Gastrocnemius medialis (tissue), 4 donors: ENCODE measurements at regions not wholly inside any gene's neighbourhood (a gene's known extent, or its start where the extent isn't known, plus 50 kb on each side); places are given as distances from the start of the nearest gene placed in this dataset.

Experiments used
- ATAC-seq, 2 donors: fragments of 150-250 bp; one replicate each; pipeline ENCODE4 v1.9.1; 2016
- DNase-seq, 2 donors: peaks; one replicate each; pipeline ENCODE4 v3.0.0-alpha.2; 2019
- H3K27ac ChIP-seq, 4 donors: fragments of 200-600 bp; sonication (generic); 1 replicate in 1 of 4; 2 replicates in 3 of 4; pipeline ENCODE4 v1.5.1; 2016 to 2018; ENCODE audit warnings: mild to moderate bottlenecking in 2 of 4, moderate library complexity in 1 of 4
- H3K27me3 ChIP-seq, 3 donors: fragments of 200-600 bp; sonication (generic) in 2 of 3; 1 replicate in 1 of 3; 2 replicates in 2 of 3; pipeline versions ENCODE4 v1.5.1 to v1.6.0; 2016 to 2019; ENCODE audit warnings: mild to moderate bottlenecking in 1 of 3, moderate library complexity in 1 of 3
- H3K36me3 ChIP-seq, 2 donors: fragments of 200-600 bp; sonication (generic) in 1 of 2; one replicate each; pipeline ENCODE4 v1.5.1; 2017 to 2018
- H3K4me1 ChIP-seq, 2 donors: fragments of 200-600 bp; sonication (generic) in 1 of 2; one replicate each; pipeline ENCODE4 v1.5.1; 2016 to 2017; ENCODE audit warnings: mild to moderate bottlenecking in 2 of 2
- H3K4me3 ChIP-seq, 4 donors: fragments of 200-600 bp; sonication (generic) in 3 of 4; 1 replicate in 1 of 4; 2 replicates in 3 of 4; pipeline ENCODE4 v1.5.1; 2016 to 2019; ENCODE audit warnings: mild to moderate bottlenecking in 2 of 4
- H3K9me3 ChIP-seq, 3 donors: fragments of 200-600 bp; sonication (generic) in 2 of 3; 1 replicate in 1 of 3; 2 replicates in 2 of 3; pipeline ENCODE4 v1.5.1; 2016 to 2019
- POLR2A ChIP-seq, 2 donors: fragments of 450-650 bp; IDR thresholded peaks; one replicate each; pipeline ENCODE4 v1.6.1; 2017; ENCODE audit warnings: antibody characterized with exemption in 2 of 2, mild to moderate bottlenecking in 2 of 2, moderate library complexity in 2 of 2
- in situ Hi-C, 4 donors: fragments of 200-750 bp; cut with MboI; loops; one replicate each; pipeline versions ENCODE4 v1.15.0 to v1.8.0; 2017; ENCODE audit warnings: low sequenced_read_pairs in 4 of 4
- intact Hi-C: fragments of 100-400 bp; cut with DNase I; formaldehyde crosslinking; loops from one replicate; pipeline ENCODE4 v1.15.1; 2023; ENCODE audit warnings: low total_unique reads
- TF ChIP-seq, protein P1 (sequence below), 5 experiments: fragments of 450-650 bp in 3 of 5; fragments of 200-600 bp in 2 of 5; sonication (generic) in 2 of 5; IDR thresholded peaks in 4 of 5; conservative IDR thresholded peaks in 1 of 5; 1 replicate in 4 of 5; 2 replicates in 1 of 5; pipeline ENCODE4 v1.5.1; 2016 to 2019; ENCODE audit warnings: antibody characterized with exemption in 5 of 5, mild to moderate bottlenecking in 3 of 5, moderate library complexity in 3 of 5

DNA sequence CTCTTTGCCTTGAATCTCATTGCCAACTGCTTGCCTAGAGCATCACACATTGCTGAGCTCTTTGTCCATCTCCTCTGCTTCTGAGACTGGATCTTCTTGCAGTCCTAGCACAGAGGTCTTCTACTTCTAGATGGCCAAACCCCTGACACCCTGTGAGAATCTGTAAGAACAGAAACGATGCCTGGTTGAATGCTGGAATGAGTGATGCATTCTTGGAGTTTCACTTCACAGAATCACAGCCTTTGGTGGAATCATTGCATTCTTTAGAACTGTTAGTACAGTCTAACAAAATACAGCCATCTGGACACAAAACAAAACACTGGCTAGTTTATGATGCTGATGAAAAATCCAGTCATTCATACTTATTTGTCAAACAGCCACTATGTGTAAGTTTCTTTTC is 141.7 kb upstream of the ITGB1 start:
- Histone ChIP-seq H3K36me3 (no peaks in the 10 kb centered on the region), H3K4me3 (no peak overlapping the region), H3K4me1 (no peaks in the 10 kb centered on the region), H3K27ac (no peak overlapping the region), H3K27me3 (no peaks in the 10 kb centered on the region), H3K9me3 (no peaks in the 10 kb centered on the region)
- in situ Hi-C loops = no loop called here
- intact Hi-C loops = no loop called here
- no peak for DNase-seq
- no peak for TF ChIP-seq POLR2A (IDR thresholded peaks at IDR 0.05)
- TF ChIP-seq, protein P1, sequence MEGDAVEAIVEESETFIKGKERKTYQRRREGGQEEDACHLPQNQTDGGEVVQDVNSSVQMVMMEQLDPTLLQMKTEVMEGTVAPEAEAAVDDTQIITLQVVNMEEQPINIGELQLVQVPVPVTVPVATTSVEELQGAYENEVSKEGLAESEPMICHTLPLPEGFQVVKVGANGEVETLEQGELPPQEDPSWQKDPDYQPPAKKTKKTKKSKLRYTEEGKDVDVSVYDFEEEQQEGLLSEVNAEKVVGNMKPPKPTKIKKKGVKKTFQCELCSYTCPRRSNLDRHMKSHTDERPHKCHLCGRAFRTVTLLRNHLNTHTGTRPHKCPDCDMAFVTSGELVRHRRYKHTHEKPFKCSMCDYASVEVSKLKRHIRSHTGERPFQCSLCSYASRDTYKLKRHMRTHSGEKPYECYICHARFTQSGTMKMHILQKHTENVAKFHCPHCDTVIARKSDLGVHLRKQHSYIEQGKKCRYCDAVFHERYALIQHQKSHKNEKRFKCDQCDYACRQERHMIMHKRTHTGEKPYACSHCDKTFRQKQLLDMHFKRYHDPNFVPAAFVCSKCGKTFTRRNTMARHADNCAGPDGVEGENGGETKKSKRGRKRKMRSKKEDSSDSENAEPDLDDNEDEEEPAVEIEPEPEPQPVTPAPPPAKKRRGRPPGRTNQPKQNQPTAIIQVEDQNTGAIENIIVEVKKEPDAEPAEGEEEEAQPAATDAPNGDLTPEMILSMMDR (IDR thresholded peaks at IDR 0.05 in 4 of 5, conservative IDR thresholded peaks at IDR 0.05 in 1 of 5) = no peak
- ATAC-seq = no peak

DNA sequence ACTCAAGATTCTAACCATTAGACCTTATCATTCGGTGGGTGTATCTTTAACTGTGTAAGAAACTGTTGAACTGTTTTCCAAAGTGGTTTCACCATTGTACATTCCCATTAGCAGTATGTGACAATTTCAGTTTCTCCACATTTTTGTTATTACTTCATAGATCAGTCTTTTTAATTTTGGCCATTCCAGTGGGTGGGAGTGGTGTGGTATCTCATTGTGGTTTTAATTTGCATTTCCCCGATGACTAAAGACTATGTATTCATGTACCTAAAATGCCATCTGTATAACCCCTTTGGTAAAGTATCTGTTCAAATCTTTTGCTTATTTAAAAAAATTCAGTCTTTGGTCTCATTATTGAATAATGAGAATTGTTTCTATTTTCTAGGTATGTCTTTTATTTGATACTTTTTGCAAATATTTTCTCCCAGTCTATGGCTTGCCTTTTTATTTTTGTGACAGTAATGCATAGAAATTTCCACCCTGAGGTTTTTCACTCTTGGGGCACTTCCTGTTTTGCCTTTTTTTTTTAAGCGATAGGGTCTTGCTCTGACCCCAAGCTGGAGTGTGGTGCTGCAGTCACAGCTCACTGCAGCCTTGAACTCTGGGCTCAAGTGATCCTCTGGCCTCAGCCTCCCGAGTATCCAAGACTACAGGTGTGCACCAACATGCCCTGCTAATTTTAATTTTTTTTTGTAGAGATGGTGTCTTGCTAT is 141.1 kb upstream of the ITGB1 start:
- in situ Hi-C loops = no loop called here
- DNase-seq = no peak
- intact Hi-C loops = no loop called here

DNA sequence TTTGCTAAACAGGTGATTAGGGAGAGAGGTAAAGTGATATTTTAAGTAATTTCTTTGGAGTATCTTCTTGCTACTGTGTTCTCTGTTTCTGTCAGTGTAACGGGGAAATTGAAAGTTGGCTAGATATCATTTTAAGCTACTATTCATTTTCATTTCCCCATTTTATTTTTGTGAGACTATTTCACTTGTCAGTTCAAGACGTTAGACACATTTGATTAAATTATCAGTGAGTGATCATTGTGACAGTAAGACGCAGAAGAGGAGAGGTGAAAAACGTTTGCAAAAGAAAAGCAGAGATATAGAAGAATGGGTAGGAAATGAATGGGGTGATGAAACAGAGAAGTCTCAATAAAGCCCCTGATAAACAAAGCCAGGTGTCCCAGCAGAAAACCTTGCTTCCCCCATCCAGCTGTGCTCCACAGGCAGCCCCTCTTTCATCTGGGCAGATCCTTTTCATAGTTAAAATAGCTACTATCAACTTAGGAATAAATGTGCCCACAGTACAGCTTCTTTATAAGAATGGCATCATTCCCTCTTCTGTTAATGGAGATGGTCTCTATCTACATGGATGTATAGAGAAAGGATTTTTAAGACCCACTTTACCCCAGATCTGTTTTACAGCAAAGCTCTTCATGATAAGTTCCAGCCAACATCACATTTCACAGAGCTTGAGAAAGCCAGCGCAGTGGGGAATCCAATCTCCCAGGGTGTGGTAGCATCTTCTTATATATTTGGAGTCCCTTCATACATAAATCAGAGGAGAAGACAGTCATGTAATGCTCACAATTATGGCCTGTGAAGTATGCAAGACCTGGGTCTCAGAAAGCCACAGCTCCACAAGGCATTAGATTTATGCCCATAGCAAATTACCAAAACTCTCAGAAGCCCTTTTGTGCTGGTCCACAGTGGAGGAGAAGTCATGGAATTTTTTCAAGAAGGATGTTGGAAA is 138.1 kb upstream of the ITGB1 start:
- no peaks in the 10 kb centered on the region for H3K27me3 ChIP-seq
- DNase-seq = no peak
- TF ChIP-seq, protein P1 (IDR thresholded peaks at IDR 0.05 in 4 of 5, conservative IDR thresholded peaks at IDR 0.05 in 1 of 5) = no peak
- TF ChIP-seq POLR2A (IDR thresholded peaks at IDR 0.05) = no peak
- in situ Hi-C loops = no loop called here
- intact Hi-C loops = no loop called here
- no peaks in the 10 kb centered on the region for H3K4me1 ChIP-seq
- ATAC-seq = no peak
- no peak overlapping the region for H3K4me3 ChIP-seq
- H3K9me3 ChIP-seq = no peaks in the 10 kb centered on the region
- no peaks in the 10 kb centered on the region for H3K36me3 ChIP-seq
- H3K27ac ChIP-seq = no peak overlapping the region

More for the DNA sequence above, 141.1 kb upstream of the ITGB1 start:
- TF ChIP-seq, protein P1 (IDR thresholded peaks at IDR 0.05 in 4 of 5, conservative IDR thresholded peaks at IDR 0.05 in 1 of 5) = no peak
- TF ChIP-seq POLR2A (IDR thresholded peaks at IDR 0.05) = no peak
- no peaks in the 10 kb centered on the region for H3K9me3 ChIP-seq
- H3K4me3 ChIP-seq = no peak overlapping the region
- no peak overlapping the region for H3K27ac ChIP-seq
- ATAC-seq = no peak
- H3K36me3 ChIP-seq = no peaks in the 10 kb centered on the region
- no peaks in the 10 kb centered on the region for H3K4me1 ChIP-seq
- no peaks in the 10 kb centered on the region for H3K27me3 ChIP-seq

DNA sequence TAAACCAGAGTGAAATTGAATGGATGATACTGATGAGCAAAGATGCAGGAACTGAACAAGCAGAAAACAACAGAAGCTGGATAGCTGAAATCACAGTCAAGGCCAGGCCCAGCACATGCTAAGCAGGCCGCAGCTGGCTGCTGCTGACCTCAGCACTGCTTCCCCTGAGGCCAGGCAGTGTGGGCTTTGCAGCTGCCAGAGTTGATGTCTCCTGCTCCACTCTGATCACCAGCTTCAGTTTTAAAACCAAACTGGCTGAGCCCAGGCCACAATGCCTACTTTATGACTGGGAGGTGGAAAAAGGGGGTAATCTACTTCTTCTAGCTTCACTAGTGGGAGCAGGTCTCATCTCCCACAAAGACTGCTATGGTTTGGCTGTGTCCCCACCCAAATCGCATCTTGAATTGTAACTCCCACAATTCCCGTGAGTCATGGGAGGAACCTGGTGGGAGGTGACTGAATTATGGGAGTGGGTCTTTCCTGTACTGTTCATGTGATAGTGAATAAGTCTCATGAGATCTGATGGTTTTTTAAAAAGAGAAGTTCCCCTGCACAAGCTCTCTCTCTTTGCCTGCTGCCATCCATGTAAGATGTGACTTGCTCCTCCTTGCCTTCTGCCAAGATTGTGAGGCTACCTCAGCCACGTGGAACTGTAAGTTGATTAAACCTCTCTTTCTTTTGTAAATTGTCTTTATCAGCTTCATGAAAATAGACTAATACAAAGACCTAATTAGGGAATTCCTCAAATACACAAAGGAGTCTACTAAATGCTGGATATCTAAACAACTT is 136.4 kb upstream of the ITGB1 start:
- ATAC-seq = no peak
- intact Hi-C loops = no loop called here
- no peaks in the 10 kb centered on the region for H3K36me3 ChIP-seq
- H3K9me3 ChIP-seq = no peaks in the 10 kb centered on the region
- in situ Hi-C loops = no loop called here
- H3K4me3 ChIP-seq = no peak overlapping the region
- no peak for DNase-seq
- H3K4me1 ChIP-seq = no peaks in the 10 kb centered on the region
- no peaks in the 10 kb centered on the region for H3K27me3 ChIP-seq
- TF ChIP-seq, protein P1 (IDR thresholded peaks at IDR 0.05 in 4 of 5, conservative IDR thresholded peaks at IDR 0.05 in 1 of 5) = no peak
- TF ChIP-seq POLR2A (IDR thresholded peaks at IDR 0.05) = no peak
- no peak overlapping the region for H3K27ac ChIP-seq
